Spleen (tissue), 7 donors: ENCODE measurements at regions not wholly inside any gene's neighbourhood (a gene's known extent, or its start where the extent isn't known, plus 50 kb on each side); places are given as distances from the start of the nearest gene placed in this dataset.

Experiments
- POLR2A ChIP-seq, 3 donors: fragments of 450-650 bp; IDR thresholded peaks; one replicate each; pipeline ENCODE4 v1.5.1; 2017; ENCODE audit warnings: antibody characterized with exemption in 3 of 3, mild to moderate bottlenecking in 1 of 3
- POLR2AphosphoS5 ChIP-seq, 3 donors: sonication (generic); formaldehyde crosslinking; IDR thresholded peaks; one replicate each; pipeline ENCODE4 v1.5.1; 2017; ENCODE audit warnings: antibody characterized with exemption in 3 of 3
- TF ChIP-seq, protein P1 (sequence below), 11 experiments: fragments of 200-600 bp in 7 of 11; fragments of 450-650 bp in 4 of 11; sonication (generic) in 4 of 11; IDR thresholded peaks in 8 of 11; conservative IDR thresholded peaks in 3 of 11; 1 replicate in 7 of 11; 2 replicates in 4 of 11; pipeline versions ENCODE4 v1.4.0 to v1.8.0; 2016 to 2021; ENCODE audit warnings: antibody characterized with exemption in 11 of 11, inconsistent platforms in 4 of 11, mild to moderate bottlenecking in 1 of 11
- donor health status: DM: no; HTN: no; CAD: no; lungs with moderate emphysema.
- donor health status: DM: no; HTN: no; CAD: no.
- donor health status: DM: no; HTN: no; CAD: no.

DNA sequence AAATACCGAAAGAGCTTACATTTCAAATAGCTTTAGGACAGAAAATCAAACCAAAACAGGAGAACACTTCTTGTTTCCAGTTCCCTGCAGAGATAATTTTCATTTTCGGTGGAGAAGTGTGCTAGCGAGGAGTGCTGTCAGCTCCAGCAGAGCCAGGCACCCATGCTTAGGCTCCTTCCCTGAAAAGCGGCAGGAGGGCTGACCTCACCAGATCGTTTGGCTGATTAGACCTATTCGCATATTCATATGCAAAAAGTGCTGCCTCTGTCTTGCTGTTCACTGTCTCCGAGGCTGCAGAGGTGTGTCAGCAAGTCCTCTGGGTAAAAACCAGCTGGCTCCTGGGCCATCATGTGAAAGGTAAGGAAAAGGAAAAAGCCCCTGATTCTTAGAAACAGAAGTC, 225.8 kb upstream of the COPS8 start:
- no peak for TF ChIP-seq POLR2A (IDR thresholded peaks at IDR 0.05)
- TF ChIP-seq, protein P1, sequence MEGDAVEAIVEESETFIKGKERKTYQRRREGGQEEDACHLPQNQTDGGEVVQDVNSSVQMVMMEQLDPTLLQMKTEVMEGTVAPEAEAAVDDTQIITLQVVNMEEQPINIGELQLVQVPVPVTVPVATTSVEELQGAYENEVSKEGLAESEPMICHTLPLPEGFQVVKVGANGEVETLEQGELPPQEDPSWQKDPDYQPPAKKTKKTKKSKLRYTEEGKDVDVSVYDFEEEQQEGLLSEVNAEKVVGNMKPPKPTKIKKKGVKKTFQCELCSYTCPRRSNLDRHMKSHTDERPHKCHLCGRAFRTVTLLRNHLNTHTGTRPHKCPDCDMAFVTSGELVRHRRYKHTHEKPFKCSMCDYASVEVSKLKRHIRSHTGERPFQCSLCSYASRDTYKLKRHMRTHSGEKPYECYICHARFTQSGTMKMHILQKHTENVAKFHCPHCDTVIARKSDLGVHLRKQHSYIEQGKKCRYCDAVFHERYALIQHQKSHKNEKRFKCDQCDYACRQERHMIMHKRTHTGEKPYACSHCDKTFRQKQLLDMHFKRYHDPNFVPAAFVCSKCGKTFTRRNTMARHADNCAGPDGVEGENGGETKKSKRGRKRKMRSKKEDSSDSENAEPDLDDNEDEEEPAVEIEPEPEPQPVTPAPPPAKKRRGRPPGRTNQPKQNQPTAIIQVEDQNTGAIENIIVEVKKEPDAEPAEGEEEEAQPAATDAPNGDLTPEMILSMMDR (IDR thresholded peaks at IDR 0.05 in 8 of 11, conservative IDR thresholded peaks at IDR 0.05 in 3 of 11): no peak
- no peak for TF ChIP-seq POLR2AphosphoS5 (IDR thresholded peaks at IDR 0.05)
